Vagina (tissue), 2 donors: ENCODE measurements at regions not wholly inside any gene's neighbourhood (a gene's known extent, or its start where the extent isn't known, plus 50 kb on each side); places are given as distances from the start of the nearest gene placed in this dataset.

Experiments used
- DNase-seq, 2 donors: peaks; one replicate each; pipeline ENCODE4 v3.0.0-alpha.2; 2017; ENCODE audit errors: extremely low spot score in 2 of 2
- H3K27ac ChIP-seq: fragments of 200-600 bp; sonication (generic); one replicate; pipeline ENCODE4 v1.5.1; 2019
- H3K27me3 ChIP-seq: fragments of 200-600 bp; sonication (generic); one replicate; pipeline ENCODE4 v1.5.1; 2019
- H3K36me3 ChIP-seq, 2 donors: fragments of 200-600 bp; sonication (generic); one replicate each; pipeline ENCODE4 v1.5.1; 2017 to 2019
- H3K4me1 ChIP-seq: fragments of 200-600 bp; sonication (generic); one replicate; pipeline ENCODE4 v1.5.1; 2019
- H3K4me3 ChIP-seq, 2 donors: fragments of 200-600 bp; sonication (generic); 1 replicate in 1 of 2; 2 replicates in 1 of 2; pipeline ENCODE4 v1.5.1; 2016 to 2019
- H3K9me3 ChIP-seq: fragments of 200-600 bp; sonication (generic); one replicate; pipeline ENCODE4 v1.5.1; 2019
- CTCF ChIP-seq, 3 experiments: fragments of 450-650 bp in 2 of 3; fragments of 200-600 bp in 1 of 3; sonication (generic) in 1 of 3; IDR thresholded peaks; one replicate each; pipeline ENCODE4 v1.5.1; 2017 to 2019; ENCODE audit warnings: antibody characterized with exemption in 3 of 3, mild to moderate bottlenecking in 2 of 3, moderate library complexity in 2 of 3
- POLR2A ChIP-seq, 2 donors: fragments of 450-650 bp; IDR thresholded peaks; one replicate each; pipeline ENCODE4 v1.6.1; 2017; ENCODE audit warnings: antibody characterized with exemption in 2 of 2, mild to moderate bottlenecking in 2 of 2, moderate library complexity in 2 of 2
- POLR2AphosphoS5 ChIP-seq, 2 donors: sonication (generic); formaldehyde crosslinking; IDR thresholded peaks; one replicate each; pipeline ENCODE4 v1.9.0; 2017; ENCODE audit warnings: antibody characterized with exemption in 2 of 2, mild to moderate bottlenecking in 2 of 2, low read depth in 1 of 2; ENCODE audit not compliant: insufficient read depth in 1 of 2
- intact Hi-C: fragments of 100-400 bp; cut with DNase I; formaldehyde crosslinking; loops from one replicate; pipeline ENCODE4 v1.15.1; 2023

GRCh38 chr10:118114992-118115391 lies 68.3 kb upstream of the RAB11FIP2 start:
- no peak overlapping the region for H3K4me3 ChIP-seq
- TF ChIP-seq POLR2AphosphoS5 (IDR thresholded peaks at IDR 0.05; ENCODE audit: insufficient read depth in 1 of 2, low read depth in 1 of 2) (no peak), CTCF (IDR thresholded peaks at IDR 0.05) (no peak), POLR2A (IDR thresholded peaks at IDR 0.05) (no peak)
- H3K27me3 ChIP-seq, result no peaks in the 10 kb centered on the region
- no peak overlapping the region for H3K27ac ChIP-seq
- no peaks in the 10 kb centered on the region for H3K36me3 ChIP-seq
- no peak for DNase-seq
- peaks cover 21% of the 10 kb centered on the region for H3K4me1 ChIP-seq
- H3K9me3 ChIP-seq, result no peaks in the 10 kb centered on the region
- intact Hi-C loops, result no loop called here

DNA sequence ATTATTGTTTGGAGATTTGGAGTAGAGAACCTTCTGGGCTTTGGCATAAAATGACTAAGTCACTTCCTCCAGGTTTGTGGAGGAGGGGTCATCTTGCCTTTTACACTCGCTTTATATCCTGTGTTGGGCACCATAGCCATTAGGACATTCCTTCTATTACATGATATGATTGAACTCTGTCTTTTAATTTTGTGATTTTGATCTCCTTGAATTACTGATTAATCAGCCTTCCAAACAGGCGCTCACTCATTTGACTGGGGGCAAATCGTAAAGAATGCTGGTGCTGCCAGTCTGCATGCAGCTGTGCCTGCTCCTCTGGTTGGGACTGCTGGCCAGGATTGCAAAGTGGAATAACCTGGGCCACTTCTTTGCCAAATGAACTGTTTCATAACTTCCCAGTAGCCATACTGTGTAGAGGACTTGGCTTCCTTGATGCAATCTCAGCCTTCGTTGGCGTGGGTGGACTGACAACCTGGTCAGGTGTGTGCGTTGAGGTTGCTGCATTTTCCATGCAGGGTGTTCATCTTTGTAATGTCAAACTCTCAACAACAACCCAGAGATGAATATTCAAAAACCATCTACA lies 65.9 kb upstream of the RAB11FIP2 start:
- no peak for DNase-seq
- Histone ChIP-seq H3K36me3 (no peaks in the 10 kb centered on the region), H3K27me3 (no peaks in the 10 kb centered on the region), H3K4me1 (peaks cover 27% of the 10 kb centered on the region), H3K27ac (no peak overlapping the region), H3K9me3 (no peaks in the 10 kb centered on the region), H3K4me3 (no peak overlapping the region)
- intact Hi-C loops, result no loop called here
- TF ChIP-seq CTCF (IDR thresholded peaks at IDR 0.05) (no peak), POLR2AphosphoS5 (IDR thresholded peaks at IDR 0.05; ENCODE audit: insufficient read depth in 1 of 2, low read depth in 1 of 2) (no peak), POLR2A (IDR thresholded peaks at IDR 0.05) (no peak)

- Histone ChIP-seq H3K9me3 (no peaks in the 10 kb centered on the region), H3K4me1 (peaks cover 9% of the 10 kb centered on the region), H3K4me3 (no peak overlapping the region), H3K27me3 (no peaks in the 10 kb centered on the region), H3K36me3 (no peaks in the 10 kb centered on the region), H3K27ac (no peak overlapping the region)
- DNase-seq, result no peak
- TF ChIP-seq POLR2A (IDR thresholded peaks at IDR 0.05), result no peak
- TF ChIP-seq CTCF (IDR thresholded peaks at IDR 0.05), result no peak
- no peak for TF ChIP-seq POLR2AphosphoS5 (IDR thresholded peaks at IDR 0.05; ENCODE audit: insufficient read depth in 1 of 2, low read depth in 1 of 2)
- intact Hi-C loops, result no loop called here
Observed at GRCh38 chr10:118110750-118111149, 64.0 kb upstream of the RAB11FIP2 start.

DNA sequence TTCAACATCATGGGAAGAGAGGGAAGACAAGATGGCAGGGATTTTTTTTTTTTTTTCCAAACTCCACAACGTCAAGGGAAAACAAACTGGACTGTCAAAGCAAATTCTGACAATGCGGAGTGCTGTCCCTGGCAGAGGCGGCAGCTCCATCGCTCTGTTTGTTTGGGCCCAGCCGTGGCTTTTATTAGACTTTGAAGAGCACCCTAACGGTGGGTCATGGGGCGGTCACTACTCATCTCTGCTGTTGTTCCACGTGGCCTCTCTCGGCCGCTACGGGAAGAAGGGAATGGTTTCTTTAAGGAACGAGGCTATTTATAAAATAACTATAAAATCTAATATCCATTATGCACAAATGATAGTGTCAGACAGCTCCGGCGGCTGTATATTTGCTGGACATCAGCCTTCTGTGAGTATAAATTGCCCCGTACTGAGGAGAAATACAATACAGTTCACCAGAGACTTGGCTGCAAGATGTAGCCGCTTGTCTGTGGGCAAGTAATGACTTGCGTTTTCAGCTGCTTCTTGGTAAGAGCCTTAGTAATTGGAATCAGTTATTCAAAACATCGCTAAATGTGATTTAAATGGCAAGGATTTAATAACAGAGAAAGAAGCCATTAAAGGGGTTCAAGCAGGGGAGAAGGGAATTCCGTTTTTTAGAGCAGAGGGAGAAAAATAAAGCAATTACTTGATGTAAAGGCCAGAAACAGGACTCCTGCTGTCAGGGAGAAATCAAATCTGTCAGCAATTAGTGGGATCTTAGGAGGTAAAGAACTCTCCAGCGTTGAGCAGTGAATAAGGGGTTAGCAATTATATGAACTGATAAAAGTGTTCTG lies 61.7 kb upstream of the RAB11FIP2 start:
- no peaks in the 10 kb centered on the region for H3K27me3 ChIP-seq
- H3K4me1 ChIP-seq, result peaks cover 9% of the 10 kb centered on the region
- no peak for DNase-seq
- no peaks in the 10 kb centered on the region for H3K36me3 ChIP-seq
- TF ChIP-seq POLR2A (IDR thresholded peaks at IDR 0.05), result no peak
- peak in 1 of 2 donors; percentile 17 for TF ChIP-seq POLR2AphosphoS5 (IDR thresholded peaks at IDR 0.05; ENCODE audit: insufficient read depth in 1 of 2, low read depth in 1 of 2)
- H3K4me3 ChIP-seq, result peak overlapping the region in 1 of 2 donors; percentile 4
- no peaks in the 10 kb centered on the region for H3K9me3 ChIP-seq
- intact Hi-C loops, result no loop called here
- peak overlapping the region; percentile 4 for H3K27ac ChIP-seq

- Histone ChIP-seq H3K4me3 (no peak overlapping the region), H3K4me1 (peaks cover 9% of the 10 kb centered on the region)
- DNase-seq, result no peak
Observed at GRCh38 chr10:118107541-118107940, 60.8 kb upstream of the RAB11FIP2 start.

More at GRCh38 chr10:118107541-118107940, 60.8 kb upstream of the RAB11FIP2 start:
- peak overlapping the region; percentile 4 for H3K27ac ChIP-seq
- H3K27me3 ChIP-seq, result no peaks in the 10 kb centered on the region
- no peaks in the 10 kb centered on the region for H3K9me3 ChIP-seq
- TF ChIP-seq CTCF (IDR thresholded peaks at IDR 0.05) (no peak), POLR2A (IDR thresholded peaks at IDR 0.05) (no peak), POLR2AphosphoS5 (IDR thresholded peaks at IDR 0.05; ENCODE audit: insufficient read depth in 1 of 2, low read depth in 1 of 2) (no peak)
- H3K36me3 ChIP-seq, result no peaks in the 10 kb centered on the region
- intact Hi-C loops, result no loop called here
